ENCODE measurements at regions not wholly inside any gene's neighbourhood (a gene's known extent, or its start where the extent isn't known, plus 50 kb on each side); places are given as distances from the start of the nearest gene placed in this dataset.

- no peak overlapping the region for H3K27ac ChIP-seq
- no peak for TF ChIP-seq ZFX (IDR thresholded peaks at IDR 0.05; ENCODE audit: borderline replicate concordance)
Measured at GRCh38 chr2:194946826-194947225, 710.2 kb upstream of the SLC39A10 start.

- TF ChIP-seq CTCF (IDR thresholded peaks at IDR 0.05) (no peak), ZFX (IDR thresholded peaks at IDR 0.05; ENCODE audit: borderline replicate concordance) (no peak)
- no peak overlapping the region for H3K27ac ChIP-seq
Measured at GRCh38 chr2:194938066-194938465, 719.0 kb upstream of the SLC39A10 start.

- no peak for TF ChIP-seq ZFX (IDR thresholded peaks at IDR 0.05; ENCODE audit: borderline replicate concordance)
- no peak overlapping the region for H3K27ac ChIP-seq
Measured at GRCh38 chr2:194927489-194927888, 729.5 kb upstream of the SLC39A10 start.

- no peak overlapping the region for H3K27ac ChIP-seq
- TF ChIP-seq ZFX (IDR thresholded peaks at IDR 0.05; ENCODE audit: borderline replicate concordance) = no peak
- no peak for TF ChIP-seq CTCF (IDR thresholded peaks at IDR 0.05)
Measured at GRCh38 chr2:194926873-194927272, 730.2 kb upstream of the SLC39A10 start.

- TF ChIP-seq CTCF (IDR thresholded peaks at IDR 0.05) = no peak
- TF ChIP-seq ZFX (IDR thresholded peaks at IDR 0.05; ENCODE audit: borderline replicate concordance) = no peak
- H3K27ac ChIP-seq = no peak overlapping the region
Measured at GRCh38 chr2:194925742-194926141, 731.3 kb upstream of the SLC39A10 start.

- no peak for TF ChIP-seq ZFX (IDR thresholded peaks at IDR 0.05; ENCODE audit: borderline replicate concordance)
- no peak overlapping the region for H3K27ac ChIP-seq
Measured at GRCh38 chr2:194917519-194917918, 739.5 kb upstream of the SLC39A10 start.

- H3K27ac ChIP-seq = no peak overlapping the region
- TF ChIP-seq ZFX (IDR thresholded peaks at IDR 0.05; ENCODE audit: borderline replicate concordance) (no peak), CTCF (IDR thresholded peaks at IDR 0.05) (no peak)
Measured at GRCh38 chr2:194915485-194915884, 741.5 kb upstream of the SLC39A10 start.

GRCh38 chr2:194907569-194907968 is 749.5 kb upstream of the SLC39A10 start:
- no peak for TF ChIP-seq ZFX (IDR thresholded peaks at IDR 0.05; ENCODE audit: borderline replicate concordance)
- no peak for TF ChIP-seq CTCF (IDR thresholded peaks at IDR 0.05)
- H3K27ac ChIP-seq = no peak overlapping the region

- TF ChIP-seq CTCF (IDR thresholded peaks at IDR 0.05) (no peak), ZFX (IDR thresholded peaks at IDR 0.05; ENCODE audit: borderline replicate concordance) (no peak)
- no peak overlapping the region for H3K27ac ChIP-seq
Measured at GRCh38 chr2:194896871-194897270, 760.2 kb upstream of the SLC39A10 start.

Measured in 22Rv1 (cell line).